Erythroblast (primary cell): ENCODE measurements at regions not wholly inside any gene's neighbourhood (a gene's known extent, or its start where the extent isn't known, plus 50 kb on each side); places are given as distances from the start of the nearest gene placed in this dataset.

ENCODE experiments used
- GATA1 ChIP-seq: IDR thresholded peaks from 2 replicates; pipeline ENCODE4 v1.6.1; 2011; ENCODE audit warnings: low read depth, mild to moderate bottlenecking, control low read depth, low read length, moderate library complexity
- POLR2A ChIP-seq: IDR thresholded peaks from 2 replicates; pipeline ENCODE4 v1.6.1; 2011; ENCODE audit warnings: mild to moderate bottlenecking, low read length

- no peak for TF ChIP-seq POLR2A
- TF ChIP-seq GATA1: no peak
Observed at GRCh38 chr12:89923091-89923490, 214.5 kb upstream of the ATP2B1 start.
